GM12874 (cell line): ENCODE measurements at regions not wholly inside any gene's neighbourhood (a gene's known extent, or its start where the extent isn't known, plus 50 kb on each side); places are given as distances from the start of the nearest gene placed in this dataset.
A peak's percentile ranks its signal among the peaks of the same experiment; 100 is the strongest.

ENCODE experiments used
- TF ChIP-seq, protein P1 (sequence below): IDR thresholded peaks from 2 replicates; pipeline ENCODE4 v1.5.1; 2011; ENCODE audit warnings: low read depth, mild to moderate bottlenecking, control low read depth, low read length, moderate library complexity; ENCODE audit not compliant: insufficient read depth

DNA sequence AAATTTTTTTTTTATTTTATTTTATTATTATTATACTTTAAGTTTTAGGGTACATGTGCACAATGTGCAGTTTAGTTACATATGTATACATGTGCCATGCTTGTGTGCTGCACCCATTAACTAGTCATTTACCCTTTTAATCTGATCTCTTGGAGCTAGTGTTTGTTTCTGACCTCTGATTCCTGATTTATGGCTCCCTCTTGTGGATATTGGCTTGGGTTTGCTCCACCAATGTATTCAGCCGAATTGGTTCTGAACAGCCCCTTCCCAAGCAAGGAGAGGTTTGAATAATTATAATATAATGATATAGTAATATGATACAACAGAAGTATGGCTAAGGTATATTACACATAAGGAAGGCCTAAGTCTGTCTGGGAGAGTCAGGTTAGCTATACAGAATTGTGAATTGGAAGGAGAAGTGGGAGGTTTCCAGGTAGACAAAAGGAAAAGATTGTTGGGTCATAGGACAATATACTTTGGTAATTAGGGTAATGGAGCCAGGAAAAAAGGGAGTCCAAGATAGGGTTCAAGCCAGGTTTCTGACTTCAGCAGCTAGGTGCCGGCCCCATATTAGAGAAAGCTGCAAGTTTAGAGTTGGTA, 53.1 kb upstream of the HMCN1 start:
- TF ChIP-seq, protein P1, sequence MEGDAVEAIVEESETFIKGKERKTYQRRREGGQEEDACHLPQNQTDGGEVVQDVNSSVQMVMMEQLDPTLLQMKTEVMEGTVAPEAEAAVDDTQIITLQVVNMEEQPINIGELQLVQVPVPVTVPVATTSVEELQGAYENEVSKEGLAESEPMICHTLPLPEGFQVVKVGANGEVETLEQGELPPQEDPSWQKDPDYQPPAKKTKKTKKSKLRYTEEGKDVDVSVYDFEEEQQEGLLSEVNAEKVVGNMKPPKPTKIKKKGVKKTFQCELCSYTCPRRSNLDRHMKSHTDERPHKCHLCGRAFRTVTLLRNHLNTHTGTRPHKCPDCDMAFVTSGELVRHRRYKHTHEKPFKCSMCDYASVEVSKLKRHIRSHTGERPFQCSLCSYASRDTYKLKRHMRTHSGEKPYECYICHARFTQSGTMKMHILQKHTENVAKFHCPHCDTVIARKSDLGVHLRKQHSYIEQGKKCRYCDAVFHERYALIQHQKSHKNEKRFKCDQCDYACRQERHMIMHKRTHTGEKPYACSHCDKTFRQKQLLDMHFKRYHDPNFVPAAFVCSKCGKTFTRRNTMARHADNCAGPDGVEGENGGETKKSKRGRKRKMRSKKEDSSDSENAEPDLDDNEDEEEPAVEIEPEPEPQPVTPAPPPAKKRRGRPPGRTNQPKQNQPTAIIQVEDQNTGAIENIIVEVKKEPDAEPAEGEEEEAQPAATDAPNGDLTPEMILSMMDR: peak; percentile 26; the same call in 1 of the 2 replicates

DNA sequence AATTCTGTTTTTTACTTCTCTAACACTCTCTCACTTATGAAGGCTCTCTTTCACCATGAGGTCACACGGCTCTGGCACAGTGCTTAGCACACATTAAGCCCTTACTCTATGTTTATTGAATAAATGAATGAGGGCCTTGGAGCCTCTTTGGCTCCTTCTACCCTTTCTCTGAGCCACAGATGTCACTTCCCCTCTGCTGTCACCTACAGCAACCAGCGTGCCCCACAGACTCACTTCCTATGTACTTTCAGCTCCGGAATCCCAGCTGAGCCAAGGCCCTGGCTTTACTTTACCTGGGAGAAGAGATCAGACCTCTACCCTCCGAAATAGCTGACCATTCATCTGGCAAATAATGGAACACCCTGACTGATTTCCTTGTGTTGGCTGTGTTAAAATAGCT, 53.7 kb upstream of the HMCN1 start:
- TF ChIP-seq, protein P1: no peak

DNA sequence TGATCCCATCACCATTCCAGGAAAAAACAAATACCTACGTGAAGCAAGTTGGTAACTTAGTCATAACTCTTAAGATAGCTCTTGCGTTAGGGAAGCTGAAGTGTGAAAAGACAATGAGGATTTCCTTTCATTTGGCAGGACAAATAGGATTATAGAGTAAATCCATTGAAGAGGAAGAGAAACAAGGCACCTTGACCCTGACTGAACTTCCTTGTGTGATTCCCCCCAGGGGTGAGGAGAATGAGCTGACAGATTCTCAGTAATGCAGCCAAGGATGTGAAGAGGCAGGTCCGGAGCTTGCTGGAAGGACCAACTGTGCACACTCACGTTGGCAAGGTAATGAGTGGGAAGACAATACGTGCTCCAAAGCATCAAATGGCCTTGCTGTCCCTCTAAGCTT, 55.0 kb upstream of the HMCN1 start:
- TF ChIP-seq, protein P1: no peak

- TF ChIP-seq, protein P1: no peak
Observed at GRCh38 chr1:185676969-185677368, 57.2 kb upstream of the HMCN1 start.

- TF ChIP-seq, protein P1: no peak
Observed at GRCh38 chr1:185674201-185674600, 60.0 kb upstream of the HMCN1 start.

- TF ChIP-seq, protein P1: no peak
Observed at GRCh38 chr1:185672719-185673360, 61.4 kb upstream of the HMCN1 start.

GRCh38 chr1:185670187-185670627, 64.0 kb upstream of the HMCN1 start:
- TF ChIP-seq, protein P1: 0 out of 2 replicates have a peak, but pooled peaks have one; percentile 16
